Thyroid gland (tissue), 4 donors: ENCODE measurements at regions not wholly inside any gene's neighbourhood (a gene's known extent, or its start where the extent isn't known, plus 50 kb on each side); places are given as distances from the start of the nearest gene placed in this dataset.

Experiments
- DNase-seq, 2 donors: peaks; one replicate each; pipeline ENCODE4 v3.0.0-alpha.2; 2019
- H3K27ac ChIP-seq, 3 donors: fragments of 200-600 bp; sonication (generic); 1 replicate in 2 of 3; 2 replicates in 1 of 3; pipeline ENCODE4 v1.5.1; 2016 to 2019; ENCODE audit warnings: mild to moderate bottlenecking in 1 of 3, moderate library complexity in 1 of 3
- H3K27me3 ChIP-seq: fragments of 200-600 bp; sonication (generic); one replicate; pipeline ENCODE4 v1.5.1; 2019
- H3K36me3 ChIP-seq, 2 donors: fragments of 200-600 bp; sonication (generic); one replicate each; pipeline ENCODE4 v1.5.1; 2016 to 2019
- H3K4me1 ChIP-seq, 2 donors: fragments of 200-600 bp; sonication (generic); one replicate each; pipeline ENCODE4 v1.5.1; 2017 to 2019
- H3K4me3 ChIP-seq, 3 donors: fragments of 200-600 bp; sonication (generic); replicated peaks in 1 of 3; 1 replicate in 2 of 3; 2 replicates in 1 of 3; pipeline ENCODE4 v1.5.1; 2016; ENCODE audit warnings: mild to moderate bottlenecking in 1 of 3
- H3K9me3 ChIP-seq: fragments of 200-600 bp; sonication (generic); one replicate; pipeline ENCODE4 v1.5.1; 2017
- POLR2A ChIP-seq, 2 donors: fragments of 450-650 bp; IDR thresholded peaks; one replicate each; pipeline ENCODE4 v1.6.1; 2017; ENCODE audit warnings: antibody characterized with exemption in 2 of 2, mild to moderate bottlenecking in 2 of 2, moderate library complexity in 1 of 2
- WGBS, 2 donors: methylation state at CpG; one replicate each; pipeline ENCODE4 v1.1.5; 2017; 5-methylcytosine and 5-hydroxymethylcytosine counted together
- intact Hi-C: fragments of 100-400 bp; cut with DNase I; formaldehyde crosslinking; loops from one replicate; pipeline ENCODE4 v1.15.1; 2023
- TF ChIP-seq, protein P1 (sequence below), 6 experiments: fragments of 200-600 bp in 3 of 6; fragments of 450-650 bp in 3 of 6; sonication (generic) in 3 of 6; IDR thresholded peaks; one replicate each; pipeline ENCODE4 v1.5.1; 2016 to 2019; ENCODE audit warnings: antibody characterized with exemption in 6 of 6, mild to moderate bottlenecking in 2 of 6, inconsistent platforms in 1 of 6, moderate library complexity in 1 of 6

DNA sequence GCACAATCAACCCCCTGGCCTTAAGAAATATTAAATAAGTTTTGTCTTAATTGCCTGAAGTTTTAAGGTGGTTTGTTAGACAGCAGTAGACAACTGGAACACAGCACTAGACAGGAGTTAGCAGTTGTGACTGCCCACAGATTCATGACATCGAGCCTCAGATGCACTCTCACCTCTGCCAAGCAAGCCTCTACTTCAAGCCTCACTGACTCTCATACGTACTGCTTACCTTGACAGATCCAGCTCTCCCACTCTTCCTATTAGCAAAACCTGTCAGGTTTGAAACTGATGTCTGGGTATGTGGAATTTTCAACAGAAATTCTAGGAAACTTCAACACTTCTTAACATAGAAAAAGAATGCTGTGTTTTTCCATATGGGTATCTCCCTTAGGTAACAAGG is 382.9 kb upstream of the DPH6 start:
- Histone ChIP-seq H3K27me3 (no peaks in the 10 kb centered on the region), H3K9me3 (no peaks in the 10 kb centered on the region), H3K36me3 (no peaks in the 10 kb centered on the region), H3K27ac (no peak overlapping the region), H3K4me1 (no peaks in the 10 kb centered on the region), H3K4me3 (no peak overlapping the region)
- no peak for TF ChIP-seq POLR2A (IDR thresholded peaks at IDR 0.05)
- TF ChIP-seq, protein P1, sequence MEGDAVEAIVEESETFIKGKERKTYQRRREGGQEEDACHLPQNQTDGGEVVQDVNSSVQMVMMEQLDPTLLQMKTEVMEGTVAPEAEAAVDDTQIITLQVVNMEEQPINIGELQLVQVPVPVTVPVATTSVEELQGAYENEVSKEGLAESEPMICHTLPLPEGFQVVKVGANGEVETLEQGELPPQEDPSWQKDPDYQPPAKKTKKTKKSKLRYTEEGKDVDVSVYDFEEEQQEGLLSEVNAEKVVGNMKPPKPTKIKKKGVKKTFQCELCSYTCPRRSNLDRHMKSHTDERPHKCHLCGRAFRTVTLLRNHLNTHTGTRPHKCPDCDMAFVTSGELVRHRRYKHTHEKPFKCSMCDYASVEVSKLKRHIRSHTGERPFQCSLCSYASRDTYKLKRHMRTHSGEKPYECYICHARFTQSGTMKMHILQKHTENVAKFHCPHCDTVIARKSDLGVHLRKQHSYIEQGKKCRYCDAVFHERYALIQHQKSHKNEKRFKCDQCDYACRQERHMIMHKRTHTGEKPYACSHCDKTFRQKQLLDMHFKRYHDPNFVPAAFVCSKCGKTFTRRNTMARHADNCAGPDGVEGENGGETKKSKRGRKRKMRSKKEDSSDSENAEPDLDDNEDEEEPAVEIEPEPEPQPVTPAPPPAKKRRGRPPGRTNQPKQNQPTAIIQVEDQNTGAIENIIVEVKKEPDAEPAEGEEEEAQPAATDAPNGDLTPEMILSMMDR (IDR thresholded peaks at IDR 0.05): no peak
- DNase-seq: no peak
- WGBS, 2 donors: 46 to 66% methylated on average over 2 of the region's 2 CpGs
- intact Hi-C loops: no loop called here

DNA sequence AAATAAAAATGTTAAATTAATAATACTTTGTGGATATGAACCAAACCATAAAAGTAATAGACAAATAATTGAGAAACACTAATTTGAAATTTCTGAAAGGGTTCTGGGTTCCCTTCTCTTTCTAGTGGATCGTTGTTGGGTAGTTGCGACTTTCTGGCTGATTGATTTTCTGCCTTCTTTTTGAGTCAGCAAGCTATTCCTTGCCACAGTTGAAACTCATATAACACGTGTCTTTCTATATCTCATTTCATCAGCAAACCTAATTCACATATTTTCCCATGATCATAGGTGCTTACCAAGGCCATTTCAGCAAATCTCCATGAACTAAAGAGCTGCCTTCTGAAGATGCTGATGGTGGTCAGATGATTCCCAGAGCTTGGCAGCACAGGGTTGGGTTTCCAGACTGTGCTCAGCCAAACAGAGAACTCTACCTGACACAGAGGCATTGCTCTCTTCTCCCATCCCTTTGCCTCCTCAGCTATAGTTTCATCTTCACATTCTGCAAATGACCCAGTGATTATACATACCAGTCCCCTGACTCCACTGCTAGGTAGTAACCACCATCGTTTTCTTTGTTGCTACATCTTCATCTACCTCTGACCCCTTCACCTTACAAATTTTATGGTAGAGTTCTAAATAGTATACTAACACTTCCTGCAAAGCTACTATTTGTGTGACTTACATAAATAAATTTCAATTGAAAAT is 383.9 kb upstream of the DPH6 start:
- WGBS, 2 donors: 86 to 89% methylated on average over 4 of the region's 4 CpGs

DNA sequence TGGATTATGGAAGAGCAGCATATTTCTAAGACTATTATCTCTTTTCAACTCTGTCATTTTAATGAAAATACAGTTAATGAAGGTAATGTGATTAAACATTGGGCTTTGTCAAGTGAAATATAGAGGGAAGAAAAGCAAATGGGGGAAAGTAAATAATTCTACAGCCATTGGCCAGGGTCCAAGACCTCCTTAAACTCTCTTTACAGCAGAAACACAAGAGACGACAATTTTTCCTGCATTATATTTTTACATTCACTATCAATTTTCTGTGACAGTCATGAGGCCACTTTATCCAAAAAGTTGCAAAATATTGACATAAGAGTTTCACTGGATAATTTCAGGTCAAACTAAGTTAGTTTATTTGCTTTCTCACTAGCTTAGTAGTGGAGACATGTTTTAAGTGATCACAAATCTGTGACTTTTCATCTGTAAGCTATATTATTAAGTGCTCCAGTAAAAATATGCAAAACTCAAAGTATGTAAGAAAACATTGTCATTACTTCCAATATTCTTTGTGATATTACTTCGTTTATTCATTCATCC is 385.9 kb upstream of the DPH6 start:
- no peaks in the 10 kb centered on the region for H3K36me3 ChIP-seq
- H3K27me3 ChIP-seq: no peaks in the 10 kb centered on the region
- DNase-seq: no peak
- no peaks in the 10 kb centered on the region for H3K9me3 ChIP-seq
- H3K4me3 ChIP-seq: no peak overlapping the region
- no peaks in the 10 kb centered on the region for H3K4me1 ChIP-seq
- intact Hi-C loops: no loop called here
- TF ChIP-seq POLR2A (IDR thresholded peaks at IDR 0.05): no peak
- TF ChIP-seq, protein P1 (IDR thresholded peaks at IDR 0.05): no peak
- WGBS, 2 donors: 47 to 62% methylated on average over 2 of the region's 2 CpGs
- no peak overlapping the region for H3K27ac ChIP-seq

More for the DNA sequence above, 383.9 kb upstream of the DPH6 start:
- Histone ChIP-seq H3K9me3 (no peaks in the 10 kb centered on the region), H3K27ac (no peak overlapping the region), H3K36me3 (no peaks in the 10 kb centered on the region), H3K4me1 (no peaks in the 10 kb centered on the region), H3K4me3 (no peak overlapping the region), H3K27me3 (no peaks in the 10 kb centered on the region)
- TF ChIP-seq, protein P1 (IDR thresholded peaks at IDR 0.05): no peak
- TF ChIP-seq POLR2A (IDR thresholded peaks at IDR 0.05): no peak
- intact Hi-C loops: no loop called here
- no peak for DNase-seq

DNA sequence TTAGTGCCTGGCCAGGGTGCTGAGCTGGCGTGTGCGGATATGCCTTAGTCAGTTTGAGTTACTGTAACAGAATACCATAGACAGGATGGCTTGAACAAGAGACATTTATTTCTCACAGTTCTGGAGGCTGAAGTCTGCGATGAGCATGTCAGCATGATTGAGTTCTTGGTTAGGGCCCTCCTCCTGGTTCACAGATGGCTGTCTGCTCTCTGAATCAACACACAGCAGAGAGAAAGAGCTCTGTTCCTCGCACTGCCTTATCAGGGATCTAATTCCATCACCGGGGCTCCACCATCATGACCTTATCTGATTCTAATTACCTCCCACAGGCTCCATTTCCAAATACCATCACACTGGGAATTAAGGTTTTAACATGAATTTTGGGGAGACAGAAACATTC is 386.6 kb upstream of the DPH6 start:
- Histone ChIP-seq H3K4me3 (no peak overlapping the region), H3K27ac (no peak overlapping the region), H3K9me3 (no peaks in the 10 kb centered on the region), H3K36me3 (no peaks in the 10 kb centered on the region), H3K4me1 (no peaks in the 10 kb centered on the region), H3K27me3 (no peaks in the 10 kb centered on the region)
- DNase-seq: no peak
- intact Hi-C loops: no loop called here
- TF ChIP-seq POLR2A (IDR thresholded peaks at IDR 0.05): no peak
- 59 to 66% methylated on average over 5 of the region's 5 CpGs for WGBS, 2 donors

DNA sequence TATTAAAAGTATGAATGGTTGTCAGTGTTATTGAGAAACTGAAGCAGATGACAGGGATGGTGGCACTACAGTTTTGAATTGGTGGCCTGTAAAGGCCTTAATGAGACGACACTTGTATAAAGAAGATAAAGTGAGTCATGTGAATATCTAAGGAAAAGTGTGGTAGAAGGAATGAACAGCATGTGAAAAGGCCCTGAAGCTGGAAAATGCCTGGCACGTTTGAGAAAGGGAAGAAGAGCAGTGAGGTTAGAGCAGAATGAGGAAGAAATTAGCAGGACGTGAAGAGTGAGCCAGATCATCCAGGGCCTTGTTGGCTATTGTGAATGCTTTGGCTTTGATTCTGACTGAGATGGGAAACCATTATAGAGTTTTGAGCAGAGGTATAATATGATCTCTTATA is 387.6 kb upstream of the DPH6 start:
- H3K9me3 ChIP-seq: no peaks in the 10 kb centered on the region
- 79 to 83% methylated on average over 3 of the region's 3 CpGs for WGBS, 2 donors
- intact Hi-C loops: no loop called here

More for the DNA sequence above, 387.6 kb upstream of the DPH6 start:
- Histone ChIP-seq H3K4me3 (no peak overlapping the region), H3K27me3 (no peaks in the 10 kb centered on the region), H3K36me3 (no peaks in the 10 kb centered on the region), H3K27ac (no peak overlapping the region), H3K4me1 (no peaks in the 10 kb centered on the region)
- TF ChIP-seq POLR2A (IDR thresholded peaks at IDR 0.05): no peak
- TF ChIP-seq, protein P1 (IDR thresholded peaks at IDR 0.05): no peak
- DNase-seq: no peak
